Esophagus muscularis mucosa (tissue), 3 donors: ENCODE measurements at regions not wholly inside any gene's neighbourhood (a gene's known extent, or its start where the extent isn't known, plus 50 kb on each side); places are given as distances from the start of the nearest gene placed in this dataset.

Experiments
- POLR2A ChIP-seq: fragments of 450-650 bp; IDR thresholded peaks from one replicate; pipeline ENCODE4 v1.6.1; 2017; ENCODE audit warnings: antibody characterized with exemption, moderate library complexity, mild to moderate bottlenecking, low read depth
- POLR2AphosphoS5 ChIP-seq, 2 donors: sonication (generic); formaldehyde crosslinking; IDR thresholded peaks; one replicate each; pipeline ENCODE4 v1.6.1; 2017; ENCODE audit warnings: antibody characterized with exemption in 2 of 2
- TF ChIP-seq, protein P1 (sequence below), 3 experiments: fragments of 200-600 bp in 2 of 3; fragments of 450-650 bp in 1 of 3; sonication (generic) in 2 of 3; IDR thresholded peaks; one replicate each; pipeline ENCODE4 v1.5.1; 2017 to 2019; ENCODE audit warnings: antibody characterized with exemption in 3 of 3, mild to moderate bottlenecking in 2 of 3, moderate library complexity in 1 of 3

DNA sequence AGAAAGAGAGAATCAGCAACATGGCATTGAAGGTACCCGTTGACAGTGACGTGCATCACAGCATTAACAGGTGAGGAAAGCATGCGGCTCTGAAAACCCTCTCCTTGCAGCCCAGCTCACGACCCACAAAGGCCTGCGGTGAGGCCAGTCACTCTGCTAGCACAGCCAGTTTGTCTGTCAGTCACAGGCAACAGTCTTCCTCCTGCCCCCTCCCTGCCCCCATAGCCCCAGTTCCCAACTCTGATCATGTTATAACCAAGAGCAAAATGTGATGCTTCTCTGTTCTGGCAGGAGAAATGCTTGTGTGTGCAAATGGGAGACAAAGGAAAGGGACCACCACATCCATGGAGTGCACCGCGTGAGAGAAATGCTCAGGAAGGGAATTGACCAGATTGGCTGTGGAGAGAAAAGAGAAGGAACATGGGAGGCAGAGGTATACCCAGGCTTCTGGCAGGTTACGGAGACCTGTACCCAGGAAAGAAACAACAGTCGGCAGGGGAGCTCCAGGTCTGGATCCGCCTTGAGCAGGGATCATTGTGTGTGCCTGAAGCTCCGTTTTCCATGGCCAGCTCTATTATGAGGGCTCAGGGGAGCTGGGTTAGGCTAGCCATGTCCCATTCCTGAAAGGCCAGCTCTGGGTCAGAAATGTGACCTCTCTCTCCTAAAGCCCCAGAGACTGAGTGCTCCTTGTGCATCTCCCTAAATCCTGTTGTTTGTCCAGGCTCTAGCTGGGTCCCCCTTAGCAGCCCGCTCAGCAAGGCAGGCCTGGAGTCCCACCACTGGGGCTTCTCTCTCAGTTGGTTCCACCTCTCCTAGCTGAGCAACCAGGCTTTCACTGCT lies 139.7 kb upstream of the MAMLD1 start:
- TF ChIP-seq POLR2AphosphoS5 (IDR thresholded peaks at IDR 0.05) (no peak), POLR2A (no peak)
- TF ChIP-seq, protein P1, sequence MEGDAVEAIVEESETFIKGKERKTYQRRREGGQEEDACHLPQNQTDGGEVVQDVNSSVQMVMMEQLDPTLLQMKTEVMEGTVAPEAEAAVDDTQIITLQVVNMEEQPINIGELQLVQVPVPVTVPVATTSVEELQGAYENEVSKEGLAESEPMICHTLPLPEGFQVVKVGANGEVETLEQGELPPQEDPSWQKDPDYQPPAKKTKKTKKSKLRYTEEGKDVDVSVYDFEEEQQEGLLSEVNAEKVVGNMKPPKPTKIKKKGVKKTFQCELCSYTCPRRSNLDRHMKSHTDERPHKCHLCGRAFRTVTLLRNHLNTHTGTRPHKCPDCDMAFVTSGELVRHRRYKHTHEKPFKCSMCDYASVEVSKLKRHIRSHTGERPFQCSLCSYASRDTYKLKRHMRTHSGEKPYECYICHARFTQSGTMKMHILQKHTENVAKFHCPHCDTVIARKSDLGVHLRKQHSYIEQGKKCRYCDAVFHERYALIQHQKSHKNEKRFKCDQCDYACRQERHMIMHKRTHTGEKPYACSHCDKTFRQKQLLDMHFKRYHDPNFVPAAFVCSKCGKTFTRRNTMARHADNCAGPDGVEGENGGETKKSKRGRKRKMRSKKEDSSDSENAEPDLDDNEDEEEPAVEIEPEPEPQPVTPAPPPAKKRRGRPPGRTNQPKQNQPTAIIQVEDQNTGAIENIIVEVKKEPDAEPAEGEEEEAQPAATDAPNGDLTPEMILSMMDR (IDR thresholded peaks at IDR 0.05): no peak
